Skeletal muscle satellite cell (primary cell): ENCODE measurements at regions not wholly inside any gene's neighbourhood (a gene's known extent, or its start where the extent isn't known, plus 50 kb on each side); places are given as distances from the start of the nearest gene placed in this dataset.

Experiments used
- H3K27me3 ChIP-seq: 2 replicates; pipeline ENCODE4 v1.7.0; 2013; ENCODE audit warnings: low read length; ENCODE audit not compliant: control insufficient read depth, insufficient read depth
- H3K36me3 ChIP-seq: 2 replicates; pipeline ENCODE4 v1.7.0; 2013; ENCODE audit warnings: mild to moderate bottlenecking, control low read depth, low read length; ENCODE audit not compliant: insufficient read depth
- H3K4me1 ChIP-seq: 2 replicates; pipeline ENCODE4 v1.7.0; 2013; ENCODE audit warnings: low read length; ENCODE audit not compliant: control insufficient read depth, insufficient read depth
- H3K4me2 ChIP-seq: 2 replicates; pipeline ENCODE4 v1.7.0; 2013; ENCODE audit warnings: mild to moderate bottlenecking, low read length
- H3K4me3 ChIP-seq: 2 replicates; pipeline ENCODE4 v1.7.0; 2013; ENCODE audit warnings: low read length
- H3K9ac ChIP-seq: 2 replicates; pipeline ENCODE4 v1.7.0; 2013; ENCODE audit warnings: mild to moderate bottlenecking, low read depth, low read length, moderate library complexity
- H3K9me3 ChIP-seq: replicated peaks from 2 replicates; pipeline ENCODE4 v1.7.0; 2013; ENCODE audit warnings: mild to moderate bottlenecking, control low read depth, low read length

DNA sequence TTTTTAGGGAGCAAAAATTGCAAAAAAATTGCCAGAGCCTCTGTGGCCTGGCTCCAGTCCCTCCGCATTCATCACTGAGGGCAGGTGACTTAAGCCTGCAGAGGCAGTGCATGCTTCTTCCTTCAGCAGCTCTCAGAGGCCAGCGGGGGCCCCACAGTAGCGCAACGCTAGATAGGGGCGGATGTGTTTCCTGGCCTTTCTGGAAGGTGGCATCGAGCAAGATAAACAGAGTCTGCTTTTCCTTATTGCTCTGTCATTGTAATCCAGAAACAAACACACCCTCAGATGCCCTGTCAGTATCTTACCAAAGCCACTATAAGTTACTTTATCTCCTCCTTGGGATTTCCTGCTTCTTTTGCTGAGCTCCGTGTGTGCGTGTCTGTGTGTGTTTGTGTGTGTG, 75.5 kb upstream of the IRX6 start:
- H3K9me3 ChIP-seq = no peaks in the 10 kb centered on the region
- no peaks in the 10 kb centered on the region for H3K4me1 ChIP-seq
- no peak overlapping the region for H3K4me2 ChIP-seq
- H3K27me3 ChIP-seq = no peaks in the 10 kb centered on the region
- no peaks in the 10 kb centered on the region for H3K36me3 ChIP-seq
- H3K9ac ChIP-seq = no peak overlapping the region
- no peak overlapping the region for H3K4me3 ChIP-seq

GRCh38 chr16:55249361-55249760, 74.6 kb upstream of the IRX6 start:
- Histone ChIP-seq H3K27me3 (no peaks in the 10 kb centered on the region), H3K36me3 (no peaks in the 10 kb centered on the region), H3K9me3 (no peaks in the 10 kb centered on the region), H3K9ac (no peak overlapping the region), H3K4me1 (no peaks in the 10 kb centered on the region), H3K4me2 (no peak overlapping the region), H3K4me3 (no peak overlapping the region)

DNA sequence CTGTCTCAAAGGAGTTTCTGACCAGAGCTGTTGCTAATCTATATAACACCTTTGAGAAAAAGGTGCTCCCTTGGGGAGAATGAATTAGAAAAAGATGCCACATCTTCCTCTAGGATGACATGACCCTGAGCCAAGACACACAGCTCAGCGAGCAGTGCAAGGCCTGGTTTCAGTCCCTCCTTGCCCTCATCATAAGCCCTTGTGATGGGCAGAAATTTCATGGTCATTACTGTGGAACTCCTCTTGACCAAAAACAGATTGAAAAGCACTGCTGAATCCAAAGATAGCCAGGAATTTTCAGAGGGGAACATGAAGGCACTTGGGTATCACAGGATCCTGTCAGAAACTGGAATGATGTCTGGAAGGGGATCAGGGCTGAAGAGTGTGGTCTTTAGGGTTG, 74.1 kb upstream of the IRX6 start:
- H3K9ac ChIP-seq = no peak overlapping the region
- H3K36me3 ChIP-seq = no peaks in the 10 kb centered on the region
- H3K9me3 ChIP-seq = no peaks in the 10 kb centered on the region
- H3K4me1 ChIP-seq = no peaks in the 10 kb centered on the region
- H3K4me3 ChIP-seq = no peak overlapping the region
- H3K27me3 ChIP-seq = no peaks in the 10 kb centered on the region
- H3K4me2 ChIP-seq = no peak overlapping the region

- no peaks in the 10 kb centered on the region for H3K9me3 ChIP-seq
- H3K4me2 ChIP-seq = no peak overlapping the region
- no peak overlapping the region for H3K9ac ChIP-seq
- H3K4me1 ChIP-seq = no peaks in the 10 kb centered on the region
- H3K36me3 ChIP-seq = no peaks in the 10 kb centered on the region
- H3K4me3 ChIP-seq = no peak overlapping the region
- no peaks in the 10 kb centered on the region for H3K27me3 ChIP-seq
Measured at GRCh38 chr16:55250701-55251100, 73.3 kb upstream of the IRX6 start.

- Histone ChIP-seq H3K36me3 (no peaks in the 10 kb centered on the region), H3K4me2 (no peak overlapping the region), H3K9ac (no peak overlapping the region), H3K9me3 (no peaks in the 10 kb centered on the region), H3K27me3 (no peaks in the 10 kb centered on the region), H3K4me1 (no peaks in the 10 kb centered on the region), H3K4me3 (no peak overlapping the region)
Measured at GRCh38 chr16:55251151-55251550, 72.9 kb upstream of the IRX6 start.

DNA sequence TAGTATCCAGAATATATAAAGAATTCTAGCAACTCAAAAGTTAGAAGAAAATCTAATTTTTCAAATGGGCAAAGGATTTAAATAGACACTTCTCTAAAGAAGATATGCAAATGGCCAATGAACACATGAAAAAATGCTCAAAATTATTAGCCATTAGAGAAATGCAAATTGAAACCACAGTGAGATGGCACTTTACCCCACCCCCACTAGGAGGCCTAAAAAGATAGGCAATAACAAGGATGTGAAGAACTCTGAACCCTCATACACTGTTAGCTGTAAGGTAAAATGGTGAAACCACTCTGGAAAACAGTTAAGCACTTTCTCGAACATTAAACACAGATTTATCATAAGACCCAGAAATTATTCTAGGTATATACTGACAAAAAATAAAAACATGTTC, 71.4 kb upstream of the IRX6 start:
- H3K9me3 ChIP-seq = no peaks in the 10 kb centered on the region
- no peaks in the 10 kb centered on the region for H3K27me3 ChIP-seq
- H3K9ac ChIP-seq = no peak overlapping the region
- H3K4me2 ChIP-seq = no peak overlapping the region
- no peaks in the 10 kb centered on the region for H3K36me3 ChIP-seq
- no peaks in the 10 kb centered on the region for H3K4me1 ChIP-seq
- no peak overlapping the region for H3K4me3 ChIP-seq

DNA sequence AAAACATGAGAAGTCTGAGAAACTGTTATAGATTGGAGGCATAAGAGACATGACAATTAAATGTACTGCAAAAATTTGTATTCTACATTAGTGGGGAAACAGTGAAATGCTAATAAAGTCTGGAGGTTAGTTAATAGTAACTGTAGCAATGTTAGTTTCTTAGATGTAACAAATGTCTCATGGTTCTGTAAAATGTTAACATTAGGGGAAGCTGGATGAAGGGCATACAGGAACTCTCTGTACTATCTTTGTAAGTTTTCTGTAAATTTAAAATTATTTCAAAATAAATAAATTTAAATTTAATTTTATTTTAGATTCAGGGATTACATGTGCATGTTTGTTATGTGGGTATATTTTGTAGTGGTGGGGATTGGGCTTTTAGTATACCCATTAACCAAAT, 70.0 kb upstream of the IRX6 start:
- Histone ChIP-seq H3K9ac (no peak overlapping the region), H3K4me3 (no peak overlapping the region), H3K9me3 (no peaks in the 10 kb centered on the region), H3K27me3 (no peaks in the 10 kb centered on the region), H3K36me3 (no peaks in the 10 kb centered on the region), H3K4me1 (no peaks in the 10 kb centered on the region), H3K4me2 (no peak overlapping the region)

DNA sequence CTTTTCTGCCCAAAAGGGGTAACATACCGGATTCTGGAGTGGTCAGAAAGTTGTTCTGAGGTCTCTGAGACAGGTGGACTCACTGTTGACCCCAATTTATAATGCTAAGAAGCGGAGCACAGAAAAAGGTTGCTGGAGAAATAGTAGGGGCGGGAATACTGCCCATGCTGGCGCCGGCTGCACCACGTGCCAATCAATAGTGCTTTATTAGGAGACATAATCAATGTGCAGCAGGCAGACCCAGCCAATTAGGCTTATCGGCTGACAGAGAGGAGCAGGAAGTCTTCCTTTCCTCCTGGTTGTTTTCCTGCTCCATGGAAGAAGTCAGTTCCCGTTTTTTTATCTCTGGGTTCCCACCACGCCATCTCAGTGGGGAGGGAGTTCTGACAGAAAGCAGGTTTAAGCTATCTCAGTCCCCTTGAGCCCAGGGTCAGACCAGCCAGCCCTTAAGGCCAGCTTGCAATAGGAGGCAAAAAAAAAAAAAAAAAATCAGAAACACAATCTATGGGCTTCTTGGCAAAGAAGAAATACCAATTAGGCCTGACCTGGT, 68.2 kb upstream of the IRX6 start:
- H3K27me3 ChIP-seq = no peaks in the 10 kb centered on the region
- no peaks in the 10 kb centered on the region for H3K4me1 ChIP-seq
- H3K36me3 ChIP-seq = no peaks in the 10 kb centered on the region
- no peak overlapping the region for H3K4me3 ChIP-seq
- H3K9me3 ChIP-seq = no peaks in the 10 kb centered on the region
- H3K9ac ChIP-seq = no peak overlapping the region
- H3K4me2 ChIP-seq = no peak overlapping the region

- no peak overlapping the region for H3K4me3 ChIP-seq
- H3K27me3 ChIP-seq = no peaks in the 10 kb centered on the region
- H3K9ac ChIP-seq = no peak overlapping the region
- no peak overlapping the region for H3K4me2 ChIP-seq
- H3K9me3 ChIP-seq = no peaks in the 10 kb centered on the region
- no peaks in the 10 kb centered on the region for H3K4me1 ChIP-seq
- H3K36me3 ChIP-seq = no peaks in the 10 kb centered on the region
Measured at GRCh38 chr16:55256412-55257016, 67.5 kb upstream of the IRX6 start.

GRCh38 chr16:55257966-55258613, 65.9 kb upstream of the IRX6 start:
- no peak overlapping the region for H3K9ac ChIP-seq
- no peaks in the 10 kb centered on the region for H3K27me3 ChIP-seq
- no peak overlapping the region for H3K4me3 ChIP-seq
- H3K4me1 ChIP-seq = no peaks in the 10 kb centered on the region
- H3K9me3 ChIP-seq = no peaks in the 10 kb centered on the region
- no peak overlapping the region for H3K4me2 ChIP-seq
- H3K36me3 ChIP-seq = no peaks in the 10 kb centered on the region

DNA sequence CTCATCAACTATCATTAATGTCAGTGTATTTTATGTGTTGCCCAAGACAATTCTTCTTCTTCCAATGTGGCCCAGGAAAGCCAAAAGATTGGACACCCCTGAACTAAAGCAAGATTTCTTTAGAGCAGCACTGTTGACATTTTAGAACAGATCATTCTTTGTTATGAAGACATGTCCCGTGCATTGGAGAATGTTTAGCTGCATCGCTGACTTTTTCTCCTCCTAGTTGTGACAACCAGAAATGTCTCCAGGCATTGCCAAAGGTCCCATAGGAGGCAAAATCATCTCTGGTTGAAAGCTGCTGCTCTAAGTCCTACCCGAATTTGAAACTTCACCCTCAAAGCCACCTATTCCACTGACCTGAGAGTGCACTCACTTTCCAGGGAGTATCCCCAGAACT, 62.7 kb upstream of the IRX6 start:
- H3K4me1 ChIP-seq = no peaks in the 10 kb centered on the region
- no peak overlapping the region for H3K9ac ChIP-seq
- H3K4me3 ChIP-seq = no peak overlapping the region
- no peak overlapping the region for H3K4me2 ChIP-seq
- no peaks in the 10 kb centered on the region for H3K9me3 ChIP-seq
- H3K36me3 ChIP-seq = no peaks in the 10 kb centered on the region
- H3K27me3 ChIP-seq = no peaks in the 10 kb centered on the region
